ENCODE measurements at regions not wholly inside any gene's neighbourhood (a gene's known extent, or its start where the extent isn't known, plus 50 kb on each side); places are given as distances from the start of the nearest gene placed in this dataset.

DNA sequence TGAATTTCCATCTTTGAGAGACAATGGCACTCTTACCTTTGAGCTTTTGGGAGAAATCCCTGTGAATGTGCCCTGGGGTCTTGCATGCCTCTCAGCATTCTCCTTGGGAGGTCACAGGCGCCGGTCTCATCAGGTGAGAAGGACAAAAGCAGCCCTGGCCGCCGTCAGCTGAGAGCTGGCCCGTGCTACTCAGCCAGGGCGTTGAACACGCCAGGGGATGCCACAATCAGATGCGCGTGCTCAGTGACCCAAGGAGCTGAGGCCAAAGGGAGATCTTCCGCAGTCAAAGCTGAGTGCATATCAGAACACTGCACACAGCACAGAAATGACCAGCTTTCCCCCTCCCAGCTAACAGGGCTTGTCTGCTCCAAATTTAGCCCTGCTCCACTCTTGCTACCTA lies 253.6 kb upstream of the NOX3 start:
- DNase-seq: no peak

DNA sequence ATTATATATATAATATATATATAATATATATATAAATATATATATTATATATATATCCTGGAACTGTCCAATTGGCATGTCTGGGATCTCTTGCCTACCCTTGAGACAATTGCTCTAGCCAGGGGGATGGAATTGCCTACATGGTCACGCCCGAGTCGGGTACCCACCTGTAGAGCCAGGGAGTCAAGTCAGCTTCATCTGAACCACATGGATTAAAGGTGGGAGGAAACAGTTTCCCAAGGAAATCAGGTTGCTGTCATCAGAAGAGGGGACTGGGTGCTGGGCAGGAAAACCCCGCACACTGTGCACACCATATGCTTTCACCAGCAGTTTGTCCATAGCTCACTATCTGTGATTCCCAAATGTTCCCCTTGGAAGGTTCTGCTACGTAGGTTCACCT lies 252.5 kb upstream of the NOX3 start:
- no peak for DNase-seq

DNA sequence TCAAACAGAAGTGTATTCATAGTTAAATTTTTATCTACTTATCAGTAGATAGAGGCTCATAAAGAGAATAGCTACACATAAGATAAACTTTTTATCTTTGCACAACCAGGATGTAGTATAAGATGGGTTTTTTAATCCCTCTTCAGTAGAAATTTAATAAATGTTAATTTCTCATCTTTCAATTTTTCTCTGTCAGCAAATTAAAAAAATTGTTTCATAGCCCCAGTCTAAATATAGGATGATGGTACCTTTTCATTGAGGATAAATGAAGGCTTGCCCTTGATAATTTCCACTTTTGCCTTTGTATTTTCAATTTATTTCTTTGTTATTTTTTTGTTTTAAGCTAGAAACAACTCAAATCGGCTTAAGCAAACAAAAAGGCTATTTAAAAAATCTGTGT lies 251.2 kb upstream of the NOX3 start:
- no peak for DNase-seq

DNA sequence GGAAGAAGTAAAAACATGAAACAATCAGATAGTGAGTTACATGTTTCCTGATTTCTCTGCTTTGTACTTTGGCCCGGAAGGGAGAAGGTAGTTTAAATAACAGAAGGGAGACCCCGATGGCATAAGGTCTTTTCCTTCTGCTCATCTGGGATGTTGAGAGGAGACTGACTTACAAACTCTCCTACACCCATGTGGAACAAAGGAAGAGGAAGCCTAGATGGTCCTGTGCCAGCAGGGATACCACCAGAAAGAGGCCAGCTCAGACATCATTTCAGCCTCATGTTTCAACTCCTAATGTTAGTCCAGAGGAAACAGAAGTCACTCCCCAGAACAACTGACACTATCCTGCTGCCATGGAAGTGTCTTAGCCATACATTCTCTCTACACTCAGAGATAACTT lies 250.7 kb upstream of the NOX3 start:
- DNase-seq: no peak

DNA sequence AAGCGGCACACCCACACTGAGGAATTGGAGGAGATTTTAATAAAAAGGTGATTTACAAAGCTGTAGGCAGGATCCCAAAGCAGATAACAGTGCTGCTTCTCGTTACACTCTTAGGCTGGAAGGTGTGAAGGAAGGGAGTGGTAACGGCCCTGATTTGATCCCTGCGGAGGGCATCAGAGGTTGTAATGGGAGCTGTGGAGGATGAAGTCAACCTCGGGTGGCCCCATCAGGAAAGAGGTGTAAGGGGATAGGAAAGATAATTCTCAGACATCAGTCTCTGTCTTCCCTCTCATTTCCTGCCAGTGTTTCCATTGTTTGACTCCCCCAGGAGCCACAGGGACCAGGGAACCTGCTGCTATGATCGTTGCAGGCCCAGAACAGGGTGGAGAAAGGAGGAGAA lies 245.7 kb upstream of the NOX3 start:
- DNase-seq: no peak

DNA sequence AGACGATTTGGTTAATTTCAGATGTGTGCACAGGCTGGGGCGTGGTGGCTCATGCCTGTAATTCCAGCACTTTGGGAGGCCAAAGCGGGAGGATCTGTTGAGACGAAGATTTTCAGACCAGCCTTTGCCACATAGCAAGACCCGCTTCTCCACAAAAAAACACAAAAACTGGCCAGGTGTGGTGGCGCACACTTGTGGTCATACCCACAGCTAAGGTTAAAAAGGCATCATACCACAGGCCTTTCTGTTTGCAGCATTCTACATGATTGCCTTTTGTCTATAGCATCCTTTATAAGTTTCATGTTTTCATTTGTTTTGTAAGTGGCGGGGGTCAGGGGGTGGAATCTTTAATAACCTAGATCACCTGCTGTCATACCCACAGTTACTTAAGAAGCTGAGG lies 239.9 kb upstream of the NOX3 start:
- no peak for DNase-seq

DNA sequence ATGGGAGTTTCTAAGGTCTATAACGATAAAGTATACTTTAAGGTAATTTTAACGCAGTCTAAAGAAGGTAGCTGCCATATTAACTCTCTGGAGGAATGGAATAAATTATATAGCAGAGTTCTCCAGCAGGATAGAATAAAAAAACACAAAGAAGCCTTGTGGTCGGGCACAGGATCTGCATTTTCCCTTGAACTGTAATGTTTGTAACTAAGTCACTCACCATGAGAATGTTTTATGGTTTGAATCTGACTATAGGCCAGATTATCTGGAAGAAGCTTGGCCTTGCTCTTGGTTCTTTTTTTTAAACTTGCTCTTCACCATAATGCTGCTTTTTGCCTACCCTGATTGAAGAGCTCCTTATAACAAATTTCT lies 238.8 kb upstream of the NOX3 start:
- no peak for DNase-seq

DNA sequence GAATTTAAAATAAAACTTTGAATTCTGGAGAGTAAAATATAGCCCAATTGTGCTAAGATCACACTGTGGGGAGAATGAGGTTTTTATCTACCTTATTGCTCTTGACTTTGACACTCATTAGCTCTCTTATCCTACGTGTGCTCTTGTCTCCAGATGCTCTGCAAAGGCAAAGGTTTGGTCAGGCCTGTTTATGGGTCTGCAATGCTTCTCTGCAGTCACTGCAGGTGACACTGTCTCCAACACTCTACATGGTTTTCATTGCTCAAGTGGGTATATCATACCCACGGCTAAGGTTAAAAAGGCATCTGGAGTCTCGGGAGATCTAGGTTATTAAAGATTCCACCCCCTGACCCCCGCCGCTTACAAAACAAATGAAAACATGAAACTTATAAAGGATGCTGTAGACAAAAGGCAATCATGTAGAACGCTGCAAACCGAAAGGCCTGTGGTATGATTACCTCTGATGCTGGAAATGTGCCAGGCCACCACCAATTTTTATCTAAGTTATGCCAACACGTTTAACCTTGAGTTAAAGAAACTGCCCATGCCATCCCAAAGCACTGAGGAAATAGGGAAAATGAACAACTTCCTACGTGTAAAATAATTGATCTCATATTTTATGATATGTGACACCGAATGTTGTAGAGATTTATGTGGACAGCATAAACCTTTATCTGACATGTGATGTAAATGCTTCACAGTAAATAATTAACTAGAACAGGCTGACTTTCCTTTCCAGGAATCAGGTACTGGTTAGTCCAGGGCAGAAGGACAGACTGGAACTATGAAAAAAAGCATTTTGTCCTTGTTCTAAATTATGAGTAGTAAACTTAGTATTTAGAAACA lies 238.2 kb upstream of the NOX3 start:
- DNase-seq: no peak

DNA sequence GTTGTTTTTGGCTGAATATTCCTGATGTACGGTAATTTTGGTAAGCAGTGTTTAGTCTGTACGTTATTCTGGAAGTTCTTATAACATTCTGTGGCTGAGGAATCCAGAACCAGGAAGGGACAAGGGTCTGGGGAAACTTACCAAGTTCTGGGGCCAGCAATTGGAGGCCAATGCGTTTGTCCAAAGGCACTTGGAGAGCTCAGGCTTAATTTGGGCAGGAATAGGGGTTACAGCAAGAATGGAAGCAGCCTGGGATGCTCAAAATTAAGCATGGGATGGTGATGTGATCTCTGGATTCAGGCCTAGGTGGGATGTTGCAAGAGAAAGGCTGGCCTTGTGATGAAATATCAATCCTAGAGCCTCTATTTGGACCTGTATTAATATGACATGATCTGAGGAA lies 235.2 kb upstream of the NOX3 start:
- no peak for DNase-seq

DNA sequence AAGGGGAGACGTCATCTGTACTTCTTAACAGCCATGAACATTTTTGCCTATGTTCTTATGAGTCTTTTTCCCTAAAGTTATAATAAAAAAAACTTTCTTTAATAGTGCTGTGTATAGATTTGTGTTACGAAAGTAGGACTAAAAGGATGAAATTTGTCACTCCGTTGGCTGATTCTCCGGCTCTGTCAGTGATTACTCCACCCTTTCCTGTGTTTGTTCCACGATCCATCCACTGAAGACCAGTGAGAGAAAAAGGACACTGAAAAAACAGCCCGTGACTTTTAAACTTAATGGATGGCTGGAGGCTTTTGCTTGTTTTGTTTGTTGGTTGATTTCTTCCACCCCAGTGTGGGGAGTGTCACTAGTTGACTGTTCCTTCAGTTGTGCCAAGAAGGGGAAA lies 232.0 kb upstream of the NOX3 start:
- no peak for DNase-seq

DNA sequence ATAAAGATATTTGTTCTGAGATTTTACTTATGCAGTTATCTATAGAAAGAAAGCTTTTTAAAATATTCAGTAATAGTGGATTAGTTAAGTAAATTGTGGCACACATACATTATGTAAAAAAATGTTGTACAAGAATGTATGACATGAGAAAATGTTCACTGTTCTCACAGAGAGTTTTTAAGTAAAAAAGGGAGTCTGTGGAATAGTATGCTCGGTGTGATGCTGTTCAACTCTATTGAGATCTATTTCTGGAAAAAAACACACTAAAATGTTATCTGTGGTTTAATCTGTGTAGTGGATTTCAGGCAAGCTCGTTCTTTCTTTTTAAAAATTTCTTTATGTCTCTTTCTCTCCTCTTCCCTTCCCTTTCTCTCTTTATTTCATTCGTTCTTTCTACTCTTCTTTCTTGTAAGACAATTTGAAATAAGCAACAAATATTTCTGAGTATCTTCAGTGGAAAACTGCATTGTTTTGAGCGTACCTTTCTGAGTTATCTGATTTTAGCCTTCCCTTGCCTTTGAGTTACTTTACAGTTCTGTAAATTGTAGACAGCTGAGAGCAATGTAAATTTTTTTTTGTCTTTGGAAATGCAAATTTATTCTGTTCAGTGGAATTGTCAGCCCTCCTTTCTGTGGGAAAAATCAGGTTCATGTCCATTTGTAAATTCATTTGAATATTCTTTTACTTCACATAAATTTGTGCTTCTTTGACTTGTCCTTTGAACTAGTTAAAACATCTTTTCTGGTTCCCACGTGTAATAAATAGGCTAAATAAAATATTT lies 229.0 kb upstream of the NOX3 start:
- DNase-seq: no peak

DNA sequence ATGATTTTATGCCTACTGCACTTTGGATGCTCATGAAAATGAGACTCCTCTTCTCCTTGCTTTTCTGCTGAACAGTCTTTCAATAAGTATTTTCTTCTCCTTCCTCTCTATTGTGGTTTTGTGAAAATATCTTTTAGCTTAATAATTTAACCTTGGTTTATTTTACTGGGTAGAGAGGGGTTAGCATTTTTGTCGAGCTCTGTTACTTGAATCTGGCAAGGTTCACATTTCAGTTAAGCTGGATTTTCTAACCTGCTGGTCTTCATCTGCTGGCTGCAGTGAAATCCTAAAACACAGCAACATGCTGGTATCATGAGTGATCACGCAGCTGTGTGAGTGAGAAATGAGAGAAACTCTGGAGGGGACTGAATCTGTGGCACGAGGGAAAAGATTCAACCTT lies 222.7 kb upstream of the NOX3 start:
- DNase-seq: no peak

DNA sequence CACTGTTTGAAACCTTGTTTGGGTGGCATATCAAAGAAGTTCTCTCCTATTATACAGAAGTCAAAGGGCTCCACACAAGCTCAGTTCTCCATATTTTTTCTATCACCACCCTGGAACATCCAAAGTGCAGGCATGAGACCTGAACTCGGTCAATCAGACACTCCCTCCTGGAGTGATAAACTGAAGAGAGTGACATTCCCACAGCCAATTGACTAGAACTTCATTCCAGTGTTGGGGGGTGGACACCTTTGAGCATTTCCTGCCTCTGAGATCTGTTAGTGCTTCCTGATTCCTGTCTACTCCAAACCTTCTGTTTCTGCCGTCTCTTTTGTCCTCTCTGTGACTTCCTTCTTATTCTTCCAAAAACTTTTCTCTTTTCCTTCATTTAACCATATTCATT lies 220.7 kb upstream of the NOX3 start:
- DNase-seq: no peak

DNA sequence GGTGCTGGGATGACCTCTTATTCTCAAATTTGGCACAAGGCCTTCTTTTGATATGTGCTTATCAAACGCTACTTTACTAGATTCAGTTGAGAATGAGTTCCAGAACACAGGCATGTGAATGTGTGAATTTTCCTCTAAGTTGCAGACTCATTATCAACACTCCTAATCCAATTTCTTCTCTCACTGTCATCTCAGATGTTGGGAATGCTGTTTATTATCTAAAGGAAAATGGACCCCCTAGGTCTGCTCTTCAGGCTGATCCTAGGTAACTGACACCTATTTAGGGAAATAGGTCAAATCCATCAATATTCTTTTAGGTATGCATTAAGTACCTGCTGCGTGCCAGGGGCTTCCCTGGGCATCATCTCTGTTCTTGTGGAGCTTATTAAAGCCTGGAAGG lies 215.0 kb upstream of the NOX3 start:
- DNase-seq: no peak

DNA sequence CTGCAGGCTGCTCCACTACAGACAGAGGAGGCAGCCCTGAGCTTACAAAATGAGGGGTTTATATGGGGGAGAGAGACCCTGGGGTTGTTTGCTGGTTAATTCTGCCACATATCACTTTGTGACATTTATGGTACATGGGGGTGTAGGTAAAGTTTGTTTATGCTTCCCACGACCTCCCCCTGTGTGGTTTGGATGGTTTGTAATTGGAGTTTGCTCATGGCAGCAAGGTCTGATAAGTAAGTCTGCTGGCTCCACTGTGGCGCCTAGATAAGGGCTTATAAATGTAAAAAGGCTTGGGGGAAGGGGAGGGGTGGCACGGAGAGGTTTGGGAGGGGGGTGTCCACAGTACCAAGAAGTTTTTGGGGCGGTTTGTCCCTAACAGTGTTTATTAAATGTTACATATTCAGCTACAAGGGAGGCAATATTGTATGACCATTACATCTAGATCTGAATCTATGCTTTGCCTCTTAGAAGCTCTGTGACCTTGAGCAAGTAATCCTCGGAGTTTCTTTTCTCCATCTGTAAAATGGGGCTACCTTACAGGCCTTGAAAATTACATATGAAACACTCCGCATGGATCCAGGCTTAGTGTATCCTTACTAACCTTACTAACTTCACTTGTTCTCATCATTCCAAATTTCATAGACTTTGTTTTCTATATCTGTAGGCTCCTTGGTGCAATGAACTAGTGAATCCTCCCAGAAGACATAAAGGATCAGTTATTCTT lies 204.8 kb upstream of the NOX3 start:
- no peak for DNase-seq

DNA sequence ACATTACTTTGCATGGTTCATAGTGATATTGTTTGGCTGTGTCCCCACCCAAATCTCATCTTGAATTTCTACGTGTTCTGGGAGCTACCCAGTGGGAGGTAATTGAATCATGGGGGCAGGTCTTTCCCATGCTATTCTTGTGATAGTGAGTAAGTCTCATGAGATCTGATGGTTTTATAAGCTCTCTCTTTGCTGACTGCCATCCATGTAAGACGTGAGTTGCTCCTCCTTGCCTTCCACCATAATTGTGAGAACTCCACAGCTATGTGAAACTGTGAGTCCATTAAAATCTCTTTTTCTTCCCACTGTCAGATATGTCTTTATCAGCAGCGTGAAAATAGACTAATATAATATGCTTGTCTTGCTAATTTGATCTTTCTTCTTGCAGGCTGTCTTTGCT lies 200.4 kb upstream of the NOX3 start:
- DNase-seq: no peak

DNA sequence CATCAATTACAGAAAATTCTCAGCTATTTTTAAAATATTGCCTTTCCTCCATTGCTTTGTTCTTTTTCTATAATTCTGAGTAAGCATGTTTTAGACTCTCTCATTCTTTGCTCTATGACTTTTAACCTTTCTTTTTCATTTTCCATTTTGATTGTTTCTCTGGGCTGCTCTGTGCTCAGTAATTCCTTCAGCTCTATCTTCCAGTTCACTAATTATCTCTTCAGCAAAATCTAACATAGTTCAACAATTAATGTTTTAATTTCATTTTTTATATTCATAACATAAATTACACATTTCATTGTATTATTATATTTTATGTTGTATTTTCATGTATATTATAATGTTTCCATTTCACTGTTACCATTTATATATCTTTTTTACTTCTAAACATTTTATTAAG lies 198.8 kb upstream of the NOX3 start:
- DNase-seq: no peak

DNA sequence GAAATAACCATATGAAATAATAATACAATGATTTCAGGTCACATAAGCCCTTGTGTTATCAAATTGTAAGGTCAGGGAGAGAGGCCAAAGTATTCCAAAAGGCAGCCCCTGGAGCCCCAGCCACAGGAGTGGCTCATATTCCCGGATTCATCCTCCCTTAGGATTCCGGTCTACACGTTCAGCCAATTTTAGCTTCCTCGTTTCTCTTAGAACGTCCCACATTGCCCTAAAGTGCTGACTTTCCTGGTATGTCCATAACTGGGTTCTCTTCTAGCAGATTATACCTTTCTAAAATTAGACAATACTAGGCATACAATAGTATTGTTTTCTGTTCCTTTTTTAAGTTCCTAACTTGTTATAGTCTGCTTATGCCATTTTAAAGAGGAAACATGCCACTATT lies 192.7 kb upstream of the NOX3 start:
- DNase-seq: no peak

DNA sequence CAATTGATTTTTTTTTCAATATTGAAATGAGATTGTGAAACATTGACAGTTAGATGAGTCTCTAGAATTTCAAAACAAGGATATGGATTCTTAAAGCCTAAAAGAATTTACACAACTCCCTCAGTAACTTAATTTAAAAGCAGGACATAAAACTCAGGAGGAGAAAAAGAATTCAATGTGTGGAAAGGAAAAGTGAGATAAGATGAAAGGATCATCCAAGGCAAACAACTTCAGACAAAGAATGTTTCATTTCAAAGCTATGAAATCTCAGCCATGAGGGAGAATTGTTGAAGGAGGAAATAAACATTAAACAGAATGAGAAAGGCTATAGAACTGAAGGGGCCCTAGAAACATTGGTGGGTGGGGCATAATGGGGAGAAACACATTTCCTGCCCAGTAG lies 191.7 kb upstream of the NOX3 start:
- DNase-seq: no peak

DNA sequence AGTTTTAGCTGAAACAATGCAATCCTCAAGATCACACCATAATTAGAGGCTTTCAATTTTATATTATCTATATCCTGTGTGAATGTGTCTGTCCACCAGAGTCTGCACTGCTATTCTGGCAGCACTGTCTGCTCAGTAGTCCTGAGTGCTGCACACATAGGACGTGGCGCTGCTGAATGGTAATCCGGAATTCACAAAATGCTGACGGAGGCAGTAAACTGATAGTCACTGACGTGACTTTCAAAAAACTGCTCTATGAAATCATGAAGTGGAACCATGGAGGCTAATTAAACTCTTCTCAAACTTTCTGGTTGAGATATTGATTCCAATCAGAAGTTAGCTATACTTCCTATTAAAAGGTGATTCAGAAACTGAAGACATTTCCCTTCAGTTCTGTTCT lies 190.8 kb upstream of the NOX3 start:
- DNase-seq: no peak

DNA sequence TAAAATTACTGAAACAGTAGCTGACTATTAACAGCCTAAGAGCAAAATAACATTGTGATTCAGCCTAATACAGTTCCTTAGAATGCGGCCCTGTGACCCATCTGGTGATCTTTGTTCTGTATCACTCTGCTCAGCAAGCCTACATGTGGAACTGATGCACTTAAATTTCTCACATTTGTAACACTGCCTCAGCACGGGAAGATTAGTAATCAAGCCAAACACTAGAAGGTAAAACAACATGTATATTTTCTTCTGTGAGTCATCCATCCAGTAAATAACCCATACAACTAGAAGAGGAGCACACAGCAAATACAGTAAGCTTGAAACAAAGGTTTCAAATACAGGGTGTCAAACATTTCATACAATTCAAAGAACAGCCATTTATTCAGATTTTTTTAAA lies 189.7 kb upstream of the NOX3 start:
- no peak for DNase-seq

DNA sequence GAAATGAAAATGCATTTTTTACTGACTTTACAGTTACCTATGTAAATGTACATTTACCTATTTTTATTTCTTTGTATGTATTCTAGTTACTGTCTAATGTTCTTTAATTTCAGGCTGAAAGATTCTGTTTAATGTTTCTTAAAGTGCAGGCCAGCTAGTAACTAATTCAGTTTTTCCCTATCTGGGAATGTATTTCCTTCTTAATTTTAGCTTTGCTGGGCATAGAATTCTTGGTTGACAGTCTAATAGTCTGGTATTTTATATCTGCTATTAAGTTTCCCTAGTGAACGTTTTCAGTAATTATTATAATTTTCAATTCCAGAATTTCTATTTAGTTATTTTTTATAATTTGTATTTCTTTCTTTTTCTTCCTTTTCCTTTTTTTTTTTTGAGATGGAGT lies 186.0 kb upstream of the NOX3 start:
- DNase-seq: no peak

DNA sequence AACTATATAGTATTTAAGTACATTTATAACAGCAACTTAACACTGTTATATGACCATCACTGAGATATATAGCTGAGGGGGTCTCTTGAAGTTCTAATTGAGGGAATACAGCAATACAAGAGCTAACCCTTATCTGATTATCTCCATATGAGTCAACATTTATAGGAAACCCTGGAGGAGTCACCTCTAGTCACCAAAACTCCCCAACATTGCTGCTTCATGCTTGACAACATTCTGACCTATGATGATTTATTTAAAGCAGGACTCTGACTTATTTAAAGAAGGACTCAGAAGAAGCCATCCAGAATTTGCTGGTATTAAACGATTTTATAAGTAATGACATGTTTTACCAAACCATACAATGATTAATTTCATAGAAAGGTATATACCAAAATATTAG lies 182.6 kb upstream of the NOX3 start:
- DNase-seq: no peak

DNA sequence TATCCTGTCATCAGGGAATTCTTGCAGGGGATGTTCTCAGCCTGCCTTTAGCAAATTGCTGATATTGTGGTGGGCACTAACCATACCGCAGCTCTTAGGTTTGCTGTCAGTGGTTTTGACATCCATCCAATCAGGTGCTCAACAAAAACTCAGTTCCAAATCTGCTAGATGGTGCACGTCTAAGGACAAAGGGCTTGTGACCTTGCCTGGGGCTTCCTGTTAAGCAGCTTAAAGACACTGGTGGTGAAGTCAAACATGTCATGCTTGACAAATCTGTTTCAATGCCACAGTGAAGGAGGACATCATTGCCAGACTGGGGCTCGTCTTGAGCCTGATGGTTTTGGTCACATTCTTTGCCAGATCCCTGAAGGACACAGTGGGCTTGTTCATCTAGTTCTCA lies 179.8 kb upstream of the NOX3 start:
- no peak for DNase-seq
